ENCODE measurements at regions not wholly inside any gene's neighbourhood (a gene's known extent, or its start where the extent isn't known, plus 50 kb on each side); places are given as distances from the start of the nearest gene placed in this dataset.

- Mint-ChIP-seq H3K4me1 (no peaks in the 10 kb centered on the region), H3K27me3 (ENCODE audit: low read depth, poor library complexity) (no peaks in the 10 kb centered on the region), H3K9me3 (no peaks in the 10 kb centered on the region), H3K27ac (no peak overlapping the region), H3K36me3 (ENCODE audit: low read depth) (no peaks in the 10 kb centered on the region), H3K4me3 (no peak overlapping the region)
- TF ChIP-seq, protein P1, sequence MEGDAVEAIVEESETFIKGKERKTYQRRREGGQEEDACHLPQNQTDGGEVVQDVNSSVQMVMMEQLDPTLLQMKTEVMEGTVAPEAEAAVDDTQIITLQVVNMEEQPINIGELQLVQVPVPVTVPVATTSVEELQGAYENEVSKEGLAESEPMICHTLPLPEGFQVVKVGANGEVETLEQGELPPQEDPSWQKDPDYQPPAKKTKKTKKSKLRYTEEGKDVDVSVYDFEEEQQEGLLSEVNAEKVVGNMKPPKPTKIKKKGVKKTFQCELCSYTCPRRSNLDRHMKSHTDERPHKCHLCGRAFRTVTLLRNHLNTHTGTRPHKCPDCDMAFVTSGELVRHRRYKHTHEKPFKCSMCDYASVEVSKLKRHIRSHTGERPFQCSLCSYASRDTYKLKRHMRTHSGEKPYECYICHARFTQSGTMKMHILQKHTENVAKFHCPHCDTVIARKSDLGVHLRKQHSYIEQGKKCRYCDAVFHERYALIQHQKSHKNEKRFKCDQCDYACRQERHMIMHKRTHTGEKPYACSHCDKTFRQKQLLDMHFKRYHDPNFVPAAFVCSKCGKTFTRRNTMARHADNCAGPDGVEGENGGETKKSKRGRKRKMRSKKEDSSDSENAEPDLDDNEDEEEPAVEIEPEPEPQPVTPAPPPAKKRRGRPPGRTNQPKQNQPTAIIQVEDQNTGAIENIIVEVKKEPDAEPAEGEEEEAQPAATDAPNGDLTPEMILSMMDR (IDR thresholded peaks at IDR 0.05): no peak
- no peak for DNase-seq
Observed at GRCh38 chr6:133169901-133170300, 71.3 kb upstream of the EYA4 start.

- H3K36me3 Mint-ChIP-seq (ENCODE audit: low read depth): no peaks in the 10 kb centered on the region
- H3K4me3 Mint-ChIP-seq: no peak overlapping the region
- TF ChIP-seq, protein P1 (IDR thresholded peaks at IDR 0.05): no peak
- no peaks in the 10 kb centered on the region for H3K27me3 Mint-ChIP-seq (ENCODE audit: low read depth, poor library complexity)
- H3K4me1 Mint-ChIP-seq: no peaks in the 10 kb centered on the region
- H3K27ac Mint-ChIP-seq: no peak overlapping the region
- DNase-seq: no peak
- H3K9me3 Mint-ChIP-seq: no peaks in the 10 kb centered on the region
Observed at GRCh38 chr6:133170602-133171001, 70.6 kb upstream of the EYA4 start.

DNA sequence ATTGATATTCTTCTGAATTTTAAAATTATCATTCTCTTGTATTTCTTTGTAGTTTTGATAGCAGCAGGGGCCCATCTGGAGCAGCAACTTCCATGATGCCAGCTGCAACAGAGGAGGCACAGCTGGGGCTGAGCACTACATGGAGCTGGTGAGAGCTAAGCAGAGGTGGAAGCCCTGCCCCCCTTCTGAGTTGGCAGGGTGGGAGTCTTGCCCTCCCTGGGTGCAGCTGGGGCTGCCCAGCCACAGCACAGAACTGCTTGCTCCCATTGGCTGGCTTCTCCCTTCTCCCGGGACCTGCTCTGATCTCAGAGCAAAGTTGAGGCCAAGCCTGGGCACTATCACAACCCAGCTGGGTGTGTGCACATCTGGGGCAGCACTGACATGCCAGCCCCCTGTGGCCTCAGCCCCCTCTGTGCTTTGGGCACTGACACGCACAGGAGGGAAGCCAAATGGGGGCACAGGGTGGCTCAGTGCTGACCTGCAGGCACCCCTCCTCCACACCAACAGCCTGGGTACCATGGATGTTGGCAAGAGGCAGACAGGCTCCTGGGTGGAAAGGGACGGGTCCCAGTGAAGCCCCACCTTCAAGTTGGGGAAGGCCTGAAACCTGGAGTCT, 69.1 kb upstream of the EYA4 start:
- Mint-ChIP-seq H3K4me1 (no peaks in the 10 kb centered on the region), H3K27ac (no peak overlapping the region), H3K4me3 (no peak overlapping the region), H3K27me3 (ENCODE audit: low read depth, poor library complexity) (no peaks in the 10 kb centered on the region), H3K9me3 (no peaks in the 10 kb centered on the region), H3K36me3 (ENCODE audit: low read depth) (no peaks in the 10 kb centered on the region)
- DNase-seq: no peak
- TF ChIP-seq, protein P1 (IDR thresholded peaks at IDR 0.05): no peak

DNA sequence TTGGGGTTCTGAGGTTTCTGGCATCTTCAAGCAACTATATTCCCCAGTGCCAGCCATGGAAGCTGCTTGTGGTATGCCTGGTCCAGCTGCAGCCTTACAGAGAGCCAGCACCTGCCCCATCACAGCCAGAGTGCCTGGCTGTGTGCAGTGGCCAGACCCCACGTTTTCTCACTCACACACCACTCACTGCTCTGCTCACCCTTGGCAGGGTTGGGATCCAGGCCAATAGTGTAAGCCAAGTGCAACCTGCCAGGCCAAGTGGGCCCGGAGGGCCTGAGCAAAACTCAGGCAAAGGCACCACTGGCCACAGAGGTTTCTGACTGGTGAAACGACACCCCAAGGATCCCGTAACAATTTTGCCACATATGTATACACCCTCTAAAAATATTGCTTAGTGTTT, 67.9 kb upstream of the EYA4 start:
- Mint-ChIP-seq H3K4me3 (no peak overlapping the region), H3K9me3 (peaks cover 8% of the 10 kb centered on the region), H3K27me3 (ENCODE audit: low read depth, poor library complexity) (no peaks in the 10 kb centered on the region), H3K27ac (no peak overlapping the region), H3K36me3 (ENCODE audit: low read depth) (peaks cover under 1% of the 10 kb centered on the region), H3K4me1 (no peaks in the 10 kb centered on the region)
- TF ChIP-seq, protein P1 (IDR thresholded peaks at IDR 0.05): no peak
- no peak for DNase-seq

DNA sequence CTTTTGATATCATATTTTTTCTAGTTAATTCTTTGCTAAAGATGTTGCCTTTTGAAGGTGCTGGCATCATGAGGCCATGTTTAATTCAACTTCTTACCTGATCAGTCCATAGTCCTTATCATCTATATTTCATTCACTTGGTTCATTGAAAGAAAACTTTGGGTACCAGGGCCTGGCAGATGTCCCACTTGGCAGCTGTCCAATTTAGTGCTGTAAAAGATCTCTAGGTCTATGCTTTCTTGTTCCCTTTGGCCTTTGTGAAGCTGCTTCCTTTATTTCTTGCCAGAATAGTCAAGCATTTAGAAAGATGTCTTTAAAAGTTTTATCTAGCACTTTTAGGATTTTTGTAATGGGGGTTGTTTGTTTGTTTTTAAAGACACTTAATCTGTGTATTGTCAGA, 61.7 kb upstream of the EYA4 start:
- Mint-ChIP-seq H3K27me3 (ENCODE audit: low read depth, poor library complexity) (no peaks in the 10 kb centered on the region), H3K4me3 (no peak overlapping the region), H3K4me1 (no peaks in the 10 kb centered on the region), H3K9me3 (peaks cover 22% of the 10 kb centered on the region), H3K27ac (no peak overlapping the region), H3K36me3 (ENCODE audit: low read depth) (peaks cover 4% of the 10 kb centered on the region)
- TF ChIP-seq, protein P1 (IDR thresholded peaks at IDR 0.05): no peak
- no peak for DNase-seq

DNA sequence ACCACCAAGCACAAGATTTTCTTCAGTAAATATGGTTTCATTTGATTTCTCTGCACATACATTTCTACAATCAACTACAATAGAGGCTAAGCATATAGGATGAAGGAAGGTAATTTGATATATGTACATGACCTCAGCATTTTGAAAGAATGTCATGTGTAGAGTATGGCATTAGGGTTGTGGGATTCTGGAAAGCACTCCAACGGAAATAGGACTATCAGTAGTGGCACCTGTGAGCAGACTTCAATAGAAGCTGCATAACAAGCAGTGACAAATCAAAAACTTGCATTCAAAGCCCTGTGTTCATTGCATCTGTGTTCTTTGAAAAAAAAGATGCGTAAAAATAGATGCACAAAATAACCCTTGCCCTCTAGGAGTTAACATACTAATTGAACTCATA, 57.5 kb upstream of the EYA4 start:
- peaks cover 33% of the 10 kb centered on the region for H3K4me1 Mint-ChIP-seq
- DNase-seq: no peak
- no peaks in the 10 kb centered on the region for H3K27me3 Mint-ChIP-seq (ENCODE audit: low read depth, poor library complexity)
- H3K9me3 Mint-ChIP-seq: peaks cover 9% of the 10 kb centered on the region
- H3K4me3 Mint-ChIP-seq: no peak overlapping the region
- H3K27ac Mint-ChIP-seq: no peak overlapping the region
- H3K36me3 Mint-ChIP-seq (ENCODE audit: low read depth): no peaks in the 10 kb centered on the region
- TF ChIP-seq, protein P1 (IDR thresholded peaks at IDR 0.05): no peak
